GM10266 (cell line): ENCODE measurements at regions not wholly inside any gene's neighbourhood (a gene's known extent, or its start where the extent isn't known, plus 50 kb on each side); places are given as distances from the start of the nearest gene placed in this dataset.

Experiments used
- DNase-seq: peaks from one replicate; pipeline ENCODE4 v3.0.0; 2012; ENCODE audit errors: extremely low spot score
- TF ChIP-seq, protein P1 (sequence below): IDR thresholded peaks from 2 replicates; pipeline ENCODE4 v1.5.1; 2012; ENCODE audit warnings: mild to moderate bottlenecking, low read depth; ENCODE audit not compliant: control insufficient read depth, insufficient read depth; ENCODE audit errors: missing control alignments

DNA sequence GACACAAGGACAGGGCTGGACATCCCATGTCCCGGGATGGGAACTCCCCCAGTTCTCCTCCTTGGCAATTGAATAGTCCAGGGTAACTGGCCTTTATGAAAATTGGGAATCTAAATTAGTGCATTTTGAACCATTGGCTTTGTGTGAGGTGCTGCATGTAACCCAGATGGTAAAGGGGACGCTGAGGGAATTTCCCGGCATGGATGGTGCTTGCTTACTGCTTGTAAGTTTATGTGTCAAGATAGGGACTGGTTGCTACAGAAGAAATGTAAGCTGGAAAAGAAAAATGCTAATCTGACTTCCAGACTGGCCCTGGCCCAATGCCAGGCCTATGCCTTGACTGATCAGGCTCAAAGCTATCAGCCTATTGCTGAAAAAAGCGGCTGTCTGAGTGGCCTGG, 1096.7 kb upstream of the DDX18 start:
- TF ChIP-seq, protein P1, sequence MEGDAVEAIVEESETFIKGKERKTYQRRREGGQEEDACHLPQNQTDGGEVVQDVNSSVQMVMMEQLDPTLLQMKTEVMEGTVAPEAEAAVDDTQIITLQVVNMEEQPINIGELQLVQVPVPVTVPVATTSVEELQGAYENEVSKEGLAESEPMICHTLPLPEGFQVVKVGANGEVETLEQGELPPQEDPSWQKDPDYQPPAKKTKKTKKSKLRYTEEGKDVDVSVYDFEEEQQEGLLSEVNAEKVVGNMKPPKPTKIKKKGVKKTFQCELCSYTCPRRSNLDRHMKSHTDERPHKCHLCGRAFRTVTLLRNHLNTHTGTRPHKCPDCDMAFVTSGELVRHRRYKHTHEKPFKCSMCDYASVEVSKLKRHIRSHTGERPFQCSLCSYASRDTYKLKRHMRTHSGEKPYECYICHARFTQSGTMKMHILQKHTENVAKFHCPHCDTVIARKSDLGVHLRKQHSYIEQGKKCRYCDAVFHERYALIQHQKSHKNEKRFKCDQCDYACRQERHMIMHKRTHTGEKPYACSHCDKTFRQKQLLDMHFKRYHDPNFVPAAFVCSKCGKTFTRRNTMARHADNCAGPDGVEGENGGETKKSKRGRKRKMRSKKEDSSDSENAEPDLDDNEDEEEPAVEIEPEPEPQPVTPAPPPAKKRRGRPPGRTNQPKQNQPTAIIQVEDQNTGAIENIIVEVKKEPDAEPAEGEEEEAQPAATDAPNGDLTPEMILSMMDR = no peak
- DNase-seq = no peak

DNA sequence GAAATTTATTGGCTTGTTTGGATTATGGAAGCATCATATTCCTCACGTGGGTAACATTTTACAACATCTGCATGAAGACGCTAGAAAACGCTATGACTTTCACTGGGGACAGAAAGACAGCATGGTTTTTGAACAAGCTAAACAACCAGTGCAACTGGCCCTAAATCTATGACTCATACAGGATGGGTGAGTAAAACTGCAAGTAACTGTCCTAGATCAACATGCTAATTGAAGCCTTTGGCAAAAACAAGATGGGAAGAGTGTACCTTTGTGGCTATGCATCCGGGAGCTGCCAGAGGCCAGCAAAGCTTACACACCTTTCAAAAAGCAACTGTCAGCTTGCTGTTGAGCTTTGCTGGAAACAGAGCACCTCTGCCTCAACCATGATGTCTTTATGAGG, 1096.0 kb upstream of the DDX18 start:
- TF ChIP-seq, protein P1 = no peak
- DNase-seq = no peak

DNA sequence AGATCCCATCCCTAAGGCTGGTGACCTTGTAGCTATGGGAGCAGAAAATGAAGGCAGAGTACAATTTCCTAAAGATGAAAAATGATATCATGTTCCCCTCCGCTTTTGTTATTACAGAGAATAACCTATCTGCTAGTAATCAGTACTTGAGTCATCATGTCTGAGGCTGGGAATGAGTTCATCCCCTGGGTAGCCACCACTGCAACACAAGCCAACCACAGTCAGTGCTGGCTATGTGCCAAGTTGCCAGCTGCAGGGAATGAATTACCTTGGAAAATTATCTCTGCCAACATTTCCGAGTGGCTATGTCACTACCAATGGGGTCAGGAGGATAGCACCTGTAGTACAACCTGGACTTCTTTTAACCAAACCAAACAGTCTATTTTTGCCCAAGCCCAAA, 1094.7 kb upstream of the DDX18 start:
- DNase-seq = no peak
- TF ChIP-seq, protein P1 = no peak

DNA sequence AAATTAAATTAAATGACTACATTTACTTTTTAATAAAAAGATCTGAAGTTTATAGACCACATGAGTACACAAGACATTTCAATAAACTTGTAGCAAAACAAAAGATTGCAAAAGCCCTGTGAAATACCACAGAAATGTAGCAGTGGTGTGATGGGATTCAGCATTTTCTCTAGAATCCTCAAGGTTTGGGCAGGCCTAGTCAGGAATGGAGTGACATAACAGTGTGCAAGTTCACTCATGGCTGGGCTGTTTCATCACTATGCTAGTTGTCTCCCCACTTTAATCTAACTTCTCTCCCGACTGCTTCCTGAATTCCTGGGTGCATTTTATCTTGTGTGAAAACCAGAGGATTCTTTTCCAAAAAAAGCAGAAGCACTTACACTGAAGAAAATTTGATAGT, 1089.9 kb upstream of the DDX18 start:
- TF ChIP-seq, protein P1 = no peak
- DNase-seq = no peak

DNA sequence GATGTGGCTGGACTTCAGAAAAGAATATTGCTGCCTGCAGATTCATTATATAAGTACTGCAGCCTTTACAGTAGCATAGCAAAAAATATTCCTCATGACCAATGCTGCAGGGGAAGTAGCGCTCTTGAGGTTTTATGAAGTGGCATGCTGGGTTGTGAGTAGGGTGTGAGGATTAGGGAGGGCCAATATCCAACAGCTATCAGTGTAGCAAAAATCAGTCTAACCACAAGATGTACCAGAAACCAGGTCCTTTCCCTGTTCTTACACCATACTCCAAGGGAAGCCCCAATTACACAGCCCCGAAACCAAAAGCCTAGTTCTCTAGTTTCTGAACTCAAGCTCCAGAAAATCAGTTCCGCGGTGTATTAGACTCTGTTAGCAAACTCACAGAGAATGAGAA, 1082.2 kb upstream of the DDX18 start:
- TF ChIP-seq, protein P1 = no peak
- DNase-seq = no peak

DNA sequence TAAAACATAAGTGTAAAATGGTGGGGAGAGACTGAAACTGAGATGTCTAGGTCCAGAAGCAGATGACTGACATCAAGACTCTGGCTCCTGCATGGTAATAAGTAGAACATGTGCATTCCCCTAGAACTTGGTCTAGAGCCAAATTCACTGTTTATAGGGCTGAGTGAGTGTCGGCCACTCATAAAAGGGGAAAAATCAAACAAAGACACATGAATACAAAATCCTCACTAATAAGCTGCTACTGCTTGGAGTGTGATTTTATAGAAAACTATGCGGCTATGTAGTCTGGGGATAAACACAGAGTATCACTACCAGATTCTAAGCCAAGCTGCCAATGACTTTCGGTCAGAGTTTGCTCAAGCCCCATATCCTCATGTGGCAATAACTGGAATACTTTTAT, 1080.8 kb upstream of the DDX18 start:
- no peak for DNase-seq
- TF ChIP-seq, protein P1 = no peak

DNA sequence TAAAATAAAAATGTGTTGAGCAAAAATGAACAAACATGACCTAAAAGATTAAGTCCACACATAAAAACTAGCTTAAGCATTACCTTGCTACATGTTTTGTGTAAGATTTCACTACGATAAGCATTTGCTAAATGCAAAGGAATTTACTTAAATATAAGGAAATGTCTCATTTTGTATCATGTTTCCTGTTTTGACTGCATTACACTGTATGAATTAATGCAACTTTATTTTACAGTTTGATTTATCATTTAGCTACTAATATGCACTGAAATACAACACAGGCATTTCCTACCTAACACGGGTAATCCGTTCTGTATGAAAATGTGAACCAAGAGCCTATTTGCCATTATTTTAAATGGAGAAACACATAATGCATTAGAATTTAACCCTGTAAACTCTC, 1076.5 kb upstream of the DDX18 start:
- no peak for DNase-seq
- TF ChIP-seq, protein P1 = no peak
